Heart left ventricle (tissue), 16 donors: ENCODE measurements at regions not wholly inside any gene's neighbourhood (a gene's known extent, or its start where the extent isn't known, plus 50 kb on each side); places are given as distances from the start of the nearest gene placed in this dataset.

ENCODE experiments used
- ATAC-seq, 4 donors: fragments of 200-7000 bp; cut with Tn5 transposase; one replicate each; pipeline ENCODE4 v1.9.1; 2020 to 2022; ENCODE audit warnings: moderate library complexity in 4 of 4, mild to moderate bottlenecking in 3 of 4, moderate number of reproducible peaks in 1 of 4
- DNase-seq, 5 donors: peaks; one replicate each; pipeline ENCODE4 v3.0.0-alpha.2; 2020
- H3K27ac ChIP-seq, 12 donors: fragments of 200-600 bp; sonication (generic) in 4 of 12; one replicate each; pipeline versions ENCODE4 v1.5.0 to v1.8.0; 2016 to 2022; ENCODE audit warnings: mild to moderate bottlenecking in 2 of 12
- H3K27me3 ChIP-seq, 9 donors: fragments of 200-600 bp; sonication (generic) in 2 of 9; one replicate each; pipeline versions ENCODE4 v1.5.1 to v1.8.0; 2016 to 2022; ENCODE audit warnings: mild to moderate bottlenecking in 3 of 9
- H3K36me3 ChIP-seq, 9 donors: fragments of 200-600 bp; sonication (generic) in 2 of 9; one replicate each; pipeline versions ENCODE4 v1.5.0 to v1.8.0; 2018 to 2022; ENCODE audit warnings: mild to moderate bottlenecking in 2 of 9
- H3K4me1 ChIP-seq, 12 donors: fragments of 200-600 bp; sonication (generic) in 4 of 12; one replicate each; pipeline versions ENCODE4 v1.5.0 to v1.8.0; 2016 to 2022; ENCODE audit warnings: mild to moderate bottlenecking in 3 of 12
- H3K4me3 ChIP-seq, 12 donors: fragments of 200-600 bp; sonication (generic) in 4 of 12; one replicate each; pipeline versions ENCODE4 v1.5.0 to v1.8.0; 2017 to 2022; ENCODE audit warnings: mild to moderate bottlenecking in 9 of 12, moderate library complexity in 4 of 12
- H3K9me3 ChIP-seq, 12 donors: fragments of 200-600 bp; sonication (generic) in 4 of 12; one replicate each; pipeline versions ENCODE4 v1.5.0 to v1.8.0; 2016 to 2022; ENCODE audit warnings: mild to moderate bottlenecking in 1 of 12
- POLR2A ChIP-seq, 2 donors: fragments of 450-650 bp; IDR thresholded peaks; one replicate each; pipeline ENCODE4 v1.6.1; 2017; ENCODE audit warnings: antibody characterized with exemption in 2 of 2, mild to moderate bottlenecking in 2 of 2, moderate library complexity in 2 of 2
- WGBS, 4 donors: extraction: QIAGEN DNeasy Blood & Tissue Kit in 2 of 4; methylation state at CpG; one replicate each; pipeline versions ENCODE4 v1.1.5 to v1.1.7; 2013 to 2018; 5-methylcytosine and 5-hydroxymethylcytosine counted together
- intact Hi-C, 10 donors: fragments of 100-400 bp; cut with DNase I; formaldehyde crosslinking; loops; one replicate each; pipeline versions ENCODE4 v1.11.1 to v1.14.2; 2022
- TF ChIP-seq, protein P1 (sequence below), 12 donors: fragments of 200-600 bp; sonication (generic) in 4 of 12; IDR thresholded peaks; one replicate each; pipeline versions ENCODE4 v1.5.0 to v1.8.0; 2018 to 2022; ENCODE audit warnings: antibody characterized with exemption in 12 of 12, mild to moderate bottlenecking in 5 of 12
- donor health status: ischemic (EF 13 %, LVEDD 7.1; RV severe dilation, severe dysfunction).
- donor health status: healthy with polysubstance abuse.
- donor health status: DM: no; HTN: yes; CAD: no.
- donor health status: DM: no; HTN: no; CAD: no.
- donor health status: ischemic (EF 25% LVEDD 6.9; RV normal size, moderate dysfunction).
- donor health status: ischemic (EF 25% LVEDD 5.7; RV mildly dilated, moderate dysfunction).
- donor health status: healthy.
- donor health status: DM: yes; HTN: yes; CAD: no.
- donor health status: ischemic (EF 35%, LVEDD 5.7; RV mildly dilated, moderate dysfunction).
- donor health status: nonischemic (EF 11% LVEDD 7.7; RV severe dilation, severe dysfunction).
- donor health status: DM: yes; HTN: yes; CAD: no.
- donor health status: PGD.
- donor health status: ischemic (EF 29% LVEDD 5.4; RV normal size, mild dysfunction).
- donor health status: nonischemic (EF 23%, LVEDD 6.1; RV moderate dilation, normal function).

DNA sequence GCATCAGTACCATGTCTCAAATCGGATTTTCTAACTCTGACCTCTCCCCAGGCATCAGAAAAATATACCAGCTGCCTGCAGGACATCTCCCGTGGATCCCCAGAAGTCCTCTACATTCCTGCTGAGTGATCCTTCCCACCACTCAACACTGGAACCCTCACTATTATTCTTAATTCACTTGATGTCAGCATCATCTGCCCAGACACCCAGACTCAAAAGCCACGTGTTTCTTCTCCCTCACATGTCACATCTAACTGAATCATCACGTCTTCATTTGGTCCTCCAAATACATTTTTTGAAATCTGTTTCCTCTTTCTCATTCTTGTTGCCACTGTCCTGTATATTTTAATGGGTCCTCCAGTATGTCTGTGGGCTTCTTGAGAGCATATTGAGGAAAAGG is 218.6 kb downstream of the HRH4 start:
- DNase-seq (no peak), ATAC-seq (no peak)
- 57 to 72% (median 63%) methylated on average over 4 of the region's 4 CpGs for WGBS, 4 donors
- TF ChIP-seq, protein P1, sequence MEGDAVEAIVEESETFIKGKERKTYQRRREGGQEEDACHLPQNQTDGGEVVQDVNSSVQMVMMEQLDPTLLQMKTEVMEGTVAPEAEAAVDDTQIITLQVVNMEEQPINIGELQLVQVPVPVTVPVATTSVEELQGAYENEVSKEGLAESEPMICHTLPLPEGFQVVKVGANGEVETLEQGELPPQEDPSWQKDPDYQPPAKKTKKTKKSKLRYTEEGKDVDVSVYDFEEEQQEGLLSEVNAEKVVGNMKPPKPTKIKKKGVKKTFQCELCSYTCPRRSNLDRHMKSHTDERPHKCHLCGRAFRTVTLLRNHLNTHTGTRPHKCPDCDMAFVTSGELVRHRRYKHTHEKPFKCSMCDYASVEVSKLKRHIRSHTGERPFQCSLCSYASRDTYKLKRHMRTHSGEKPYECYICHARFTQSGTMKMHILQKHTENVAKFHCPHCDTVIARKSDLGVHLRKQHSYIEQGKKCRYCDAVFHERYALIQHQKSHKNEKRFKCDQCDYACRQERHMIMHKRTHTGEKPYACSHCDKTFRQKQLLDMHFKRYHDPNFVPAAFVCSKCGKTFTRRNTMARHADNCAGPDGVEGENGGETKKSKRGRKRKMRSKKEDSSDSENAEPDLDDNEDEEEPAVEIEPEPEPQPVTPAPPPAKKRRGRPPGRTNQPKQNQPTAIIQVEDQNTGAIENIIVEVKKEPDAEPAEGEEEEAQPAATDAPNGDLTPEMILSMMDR (IDR thresholded peaks at IDR 0.05), result no peak
- no peak for TF ChIP-seq POLR2A (IDR thresholded peaks at IDR 0.05)
- intact Hi-C loops, result loop anchor here in 2 of 10 donors (10.0 kb wide), 2 partner anchors 46 to 74 kb away; no protein-coding TSS in a partner anchor
- Histone ChIP-seq H3K4me1 (no peaks in the 10 kb centered on the region), H3K36me3 (no peaks in the 10 kb centered on the region), H3K27me3 (no peaks in the 10 kb centered on the region), H3K9me3 (peaks cover 0 to 7% (median 0%) of the 10 kb centered on the region in 12 donors), H3K27ac (no peak overlapping the region), H3K4me3 (no peak overlapping the region)

DNA sequence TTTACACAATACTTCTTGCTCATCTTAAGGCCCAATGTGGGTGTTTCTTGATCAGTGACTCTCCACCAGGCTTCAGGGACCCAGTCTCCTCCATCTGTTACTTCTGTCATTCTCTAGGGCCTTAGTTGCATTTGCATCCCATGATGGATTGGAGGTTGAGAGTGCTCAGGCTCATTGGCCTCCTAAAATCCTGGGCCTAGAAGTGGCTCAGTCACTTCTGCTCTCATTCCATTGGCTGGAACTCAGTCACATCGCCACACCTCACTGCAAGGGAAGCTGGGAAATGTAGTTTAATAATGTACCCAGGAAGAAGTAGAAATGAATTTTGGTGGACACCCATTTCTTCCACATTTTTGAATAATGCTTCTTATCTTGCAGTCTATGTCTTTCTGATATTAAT is 223.5 kb downstream of the HRH4 start:
- H3K9me3 ChIP-seq, result peaks cover 0 to 7% (median 0%) of the 10 kb centered on the region in 12 donors
- 83 to 88% (median 83%) methylated on average over 1 of the region's 1 CpG for WGBS, 4 donors

DNA sequence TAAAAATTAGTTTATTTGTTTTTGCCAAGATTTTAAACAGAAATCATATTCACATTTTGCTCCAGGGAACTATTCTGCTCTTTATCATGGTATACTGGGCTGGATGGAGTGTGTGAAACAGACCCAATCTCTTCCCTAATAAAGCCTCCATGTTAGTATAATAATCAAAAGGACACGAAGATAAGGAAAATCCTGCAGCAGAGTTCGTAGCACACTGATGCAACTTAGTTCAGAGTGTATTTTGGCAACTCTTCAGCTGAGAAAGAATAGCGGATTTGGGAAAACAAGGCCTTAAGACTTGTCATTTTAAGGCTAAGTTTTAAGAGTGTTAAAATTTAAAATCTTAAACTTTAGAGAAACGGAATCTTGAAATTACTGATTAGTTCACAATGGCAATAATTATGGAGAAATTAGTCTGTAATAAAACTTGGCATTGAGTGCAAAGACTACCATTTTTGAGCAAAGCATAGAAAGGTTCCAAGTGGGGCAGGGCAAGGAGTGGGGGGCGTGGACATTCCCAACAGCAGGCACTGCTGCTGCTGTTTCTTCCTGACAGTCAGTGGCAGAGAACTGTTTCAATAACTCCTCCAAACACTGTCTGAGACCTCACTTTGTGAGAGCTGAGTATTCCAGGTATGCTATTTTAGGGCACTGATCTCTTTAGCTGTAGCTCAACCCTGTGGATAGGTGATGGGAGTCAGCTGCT is 225.0 kb downstream of the HRH4 start:
- intact Hi-C loops, result loop anchor here in 1 of 10 donors (10.0 kb wide), 1 partner anchor 49 kb away; no protein-coding TSS in a partner anchor
- no peak for TF ChIP-seq POLR2A (IDR thresholded peaks at IDR 0.05)
- TF ChIP-seq, protein P1 (IDR thresholded peaks at IDR 0.05), result no peak
- no peak overlapping the region for H3K4me3 ChIP-seq
- WGBS, 4 donors, result 58 to 76% (median 62%) methylated on average over 5 of the region's 5 CpGs
- H3K27me3 ChIP-seq, result no peaks in the 10 kb centered on the region
- ATAC-seq (no peak), DNase-seq (no peak)
- no peak overlapping the region for H3K27ac ChIP-seq
- no peaks in the 10 kb centered on the region for H3K36me3 ChIP-seq
- peaks cover 0 to 3% (median 0%) of the 10 kb centered on the region in 12 donors for H3K4me1 ChIP-seq
- H3K9me3 ChIP-seq, result peaks cover 0 to 7% (median 0%) of the 10 kb centered on the region in 12 donors

More for the DNA sequence above, 223.5 kb downstream of the HRH4 start:
- DNase-seq (no peak), ATAC-seq (no peak)
- Histone ChIP-seq H3K27me3 (no peaks in the 10 kb centered on the region), H3K36me3 (no peaks in the 10 kb centered on the region), H3K4me1 (peaks cover 0 to 3% (median 0%) of the 10 kb centered on the region in 12 donors), H3K4me3 (no peak overlapping the region), H3K27ac (no peak overlapping the region)
- TF ChIP-seq, protein P1 (IDR thresholded peaks at IDR 0.05), result no peak
- no peak for TF ChIP-seq POLR2A (IDR thresholded peaks at IDR 0.05)
- intact Hi-C loops, result loop anchor here in 1 of 10 donors (10.0 kb wide), 1 partner anchor 51 kb away; no protein-coding TSS in a partner anchor

DNA sequence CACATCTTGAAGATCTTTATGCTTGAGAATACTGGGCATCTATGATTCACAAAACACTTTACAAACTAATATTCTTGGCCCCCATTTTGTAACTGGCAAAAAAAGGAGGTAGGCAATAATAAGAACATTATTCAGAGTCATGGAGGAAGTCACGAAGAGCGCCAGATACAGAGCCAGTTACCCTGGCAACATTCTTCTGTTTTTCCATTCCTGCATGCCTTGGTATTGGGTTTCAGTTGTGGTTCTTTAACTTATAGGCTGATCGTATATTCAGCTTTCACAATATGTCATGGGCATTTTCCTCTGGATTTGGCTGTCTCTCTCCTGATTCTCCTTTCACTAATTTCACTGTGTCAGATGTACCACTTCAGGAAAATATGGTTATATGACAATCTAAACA is 234.7 kb downstream of the HRH4 start:
- no peak overlapping the region for H3K27ac ChIP-seq
- WGBS, 4 donors, result 57 to 86% (median 66%) methylated on average over 3 of the region's 3 CpGs
- ATAC-seq (no peak), DNase-seq (no peak)
- intact Hi-C loops, result loop anchor here in 1 of 10 donors (5.0 kb wide), 1 partner anchor 48 kb away; no protein-coding TSS in a partner anchor
- no peaks in the 10 kb centered on the region for H3K27me3 ChIP-seq
- peaks cover 0 to 12% (median 5%) of the 10 kb centered on the region in 12 donors for H3K9me3 ChIP-seq
- no peak overlapping the region for H3K4me3 ChIP-seq
- H3K4me1 ChIP-seq, result no peaks in the 10 kb centered on the region
- no peaks in the 10 kb centered on the region for H3K36me3 ChIP-seq
- no peak for TF ChIP-seq POLR2A (IDR thresholded peaks at IDR 0.05)
